ENCODE measurements at regions not wholly inside any gene's neighbourhood (a gene's known extent, or its start where the extent isn't known, plus 50 kb on each side); places are given as distances from the start of the nearest gene placed in this dataset.
A peak's percentile ranks its signal among the peaks of the same experiment; 100 is the strongest.

- FAIRE-seq = no peak
Observed at GRCh38 chr11:30089921-30090320, 73.1 kb upstream of the KCNA4 start.

GRCh38 chr11:30091246-30091645 is 74.4 kb upstream of the KCNA4 start:
- no peak for FAIRE-seq

GRCh38 chr11:30091737-30092136 is 74.9 kb upstream of the KCNA4 start:
- no peak for FAIRE-seq

- no peak for FAIRE-seq
Observed at GRCh38 chr11:30092518-30092917, 75.7 kb upstream of the KCNA4 start.

- FAIRE-seq = no peak
Observed at GRCh38 chr11:30100495-30100894, 83.7 kb upstream of the KCNA4 start.

- no peak for FAIRE-seq
Observed at GRCh38 chr11:30106222-30107181, 89.7 kb upstream of the KCNA4 start.

- FAIRE-seq = no peak
Observed at GRCh38 chr11:30107899-30108298, 91.1 kb upstream of the KCNA4 start.

- FAIRE-seq = no peak
Observed at GRCh38 chr11:30109774-30110173, 92.9 kb upstream of the KCNA4 start.

GRCh38 chr11:30110691-30111090 is 93.9 kb upstream of the KCNA4 start:
- no peak for FAIRE-seq

- FAIRE-seq = no peak
Observed at GRCh38 chr11:30111786-30112185, 95.0 kb upstream of the KCNA4 start.

- no peak for FAIRE-seq
Observed at GRCh38 chr11:30113326-30113898, 96.6 kb upstream of the KCNA4 start.

- FAIRE-seq = no peak
Observed at GRCh38 chr11:30116512-30116911, 99.7 kb upstream of the KCNA4 start.

GRCh38 chr11:30120045-30120589 is 103.3 kb upstream of the KCNA4 start:
- FAIRE-seq = no peak

GRCh38 chr11:30125456-30125855 is 105.4 kb upstream of the FSHB start:
- FAIRE-seq = no peak

- FAIRE-seq = peak; percentile 89
Observed at GRCh38 chr11:30128269-30128932, 102.4 kb upstream of the FSHB start.

- FAIRE-seq = peak; percentile 94
Observed at GRCh38 chr11:30131535-30131934, 99.3 kb upstream of the FSHB start.

- FAIRE-seq = no peak
Observed at GRCh38 chr11:30133281-30133680, 97.5 kb upstream of the FSHB start.

GRCh38 chr11:30143098-30143705 is 87.6 kb upstream of the FSHB start:
- no peak for FAIRE-seq

GRCh38 chr11:30147293-30147692 is 83.5 kb upstream of the FSHB start:
- no peak for FAIRE-seq

GRCh38 chr11:30149998-30150397 is 80.8 kb upstream of the FSHB start:
- no peak for FAIRE-seq

- FAIRE-seq = no peak
Observed at GRCh38 chr11:30150425-30150824, 80.4 kb upstream of the FSHB start.

- no peak for FAIRE-seq
Observed at GRCh38 chr11:30153008-30153407, 77.8 kb upstream of the FSHB start.

- FAIRE-seq = no peak
Observed at GRCh38 chr11:30155428-30155827, 75.4 kb upstream of the FSHB start.

Measured in A204.1 (cell line).